ENCODE measurements at regions not wholly inside any gene's neighbourhood (a gene's known extent, or its start where the extent isn't known, plus 50 kb on each side); places are given as distances from the start of the nearest gene placed in this dataset.

GRCh38 chr6:140020207-140020791 is 645.9 kb upstream of the CITED2 start:
- H3K4me3 ChIP-seq (ENCODE audit: low read depth, low read length) = no peak overlapping the region
- TF ChIP-seq CTCF (IDR thresholded peaks at IDR 0.05; ENCODE audit: insufficient read depth, low read length) = no peak
- no peak for DNase-seq (ENCODE audit: low read depth)

- DNase-seq (ENCODE audit: low read depth) = no peak
- no peak for TF ChIP-seq CTCF (IDR thresholded peaks at IDR 0.05; ENCODE audit: insufficient read depth, low read length)
- no peak overlapping the region for H3K4me3 ChIP-seq (ENCODE audit: low read depth, low read length)
Measured at GRCh38 chr6:140018588-140018987, 644.1 kb upstream of the CITED2 start.

GRCh38 chr6:140017470-140017869 is 643.0 kb upstream of the CITED2 start:
- H3K4me3 ChIP-seq (ENCODE audit: low read depth, low read length) = no peak overlapping the region
- no peak for DNase-seq (ENCODE audit: low read depth)
- TF ChIP-seq CTCF (IDR thresholded peaks at IDR 0.05; ENCODE audit: insufficient read depth, low read length) = no peak

GRCh38 chr6:140012150-140012549 is 637.7 kb upstream of the CITED2 start:
- TF ChIP-seq CTCF (IDR thresholded peaks at IDR 0.05; ENCODE audit: insufficient read depth, low read length) = no peak
- no peak overlapping the region for H3K4me3 ChIP-seq (ENCODE audit: low read depth, low read length)
- no peak for DNase-seq (ENCODE audit: low read depth)

- H3K4me3 ChIP-seq (ENCODE audit: low read depth, low read length) = no peak overlapping the region
- DNase-seq (ENCODE audit: low read depth) = no peak
- no peak for TF ChIP-seq CTCF (IDR thresholded peaks at IDR 0.05; ENCODE audit: insufficient read depth, low read length)
Measured at GRCh38 chr6:140011537-140011936, 637.1 kb upstream of the CITED2 start.

- no peak for TF ChIP-seq CTCF (IDR thresholded peaks at IDR 0.05; ENCODE audit: insufficient read depth, low read length)
- no peak for DNase-seq (ENCODE audit: low read depth)
Measured at GRCh38 chr6:140009286-140009685, 634.8 kb upstream of the CITED2 start.

GRCh38 chr6:140007525-140007924 is 633.1 kb upstream of the CITED2 start:
- no peak for TF ChIP-seq CTCF (IDR thresholded peaks at IDR 0.05; ENCODE audit: insufficient read depth, low read length)
- no peak for DNase-seq (ENCODE audit: low read depth)
- no peak overlapping the region for H3K4me3 ChIP-seq (ENCODE audit: low read depth, low read length)

More at GRCh38 chr6:140009286-140009685, 634.8 kb upstream of the CITED2 start:
- no peak overlapping the region for H3K4me3 ChIP-seq (ENCODE audit: low read depth, low read length)
